Peyer's patch (tissue), 4 donors: ENCODE measurements at regions not wholly inside any gene's neighbourhood (a gene's known extent, or its start where the extent isn't known, plus 50 kb on each side); places are given as distances from the start of the nearest gene placed in this dataset.

ENCODE experiments used
- CTCF ChIP-seq, 6 experiments: fragments of 450-650 bp in 4 of 6; fragments of 200-600 bp in 2 of 6; sonication (generic) in 1 of 6; IDR thresholded peaks; one replicate each; pipeline ENCODE4 v1.5.1; 2017 to 2019; ENCODE audit warnings: antibody characterized with exemption in 6 of 6, mild to moderate bottlenecking in 3 of 6, moderate library complexity in 1 of 6
- POLR2A ChIP-seq, 2 donors: fragments of 450-650 bp; IDR thresholded peaks; one replicate each; pipeline ENCODE4 v1.5.1; 2017; ENCODE audit warnings: antibody characterized with exemption in 2 of 2, mild to moderate bottlenecking in 2 of 2, moderate library complexity in 2 of 2

DNA sequence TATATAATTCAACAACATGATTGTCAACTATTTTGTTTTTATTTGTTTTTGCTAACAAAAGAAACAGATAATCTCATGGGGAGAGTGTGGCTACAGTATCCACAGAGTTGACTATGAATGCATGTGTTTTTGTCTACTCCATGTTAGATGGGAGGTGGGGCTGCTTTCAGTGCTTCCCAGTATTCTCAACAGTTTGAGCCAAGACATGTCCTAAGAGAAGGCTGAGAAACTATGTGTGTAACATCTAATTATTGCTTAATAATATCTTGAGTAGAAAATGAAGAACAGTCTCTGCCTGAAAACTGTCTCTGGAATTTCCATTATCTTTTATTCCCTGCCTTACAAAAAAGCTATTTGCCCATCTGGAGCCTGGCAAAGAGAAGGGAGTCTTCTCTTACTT lies 178.8 kb upstream of the MMADHC start:
- TF ChIP-seq CTCF (IDR thresholded peaks at IDR 0.05) (no peak), POLR2A (IDR thresholded peaks at IDR 0.05) (no peak)
